GM12892 (cell line): ENCODE measurements at regions not wholly inside any gene's neighbourhood (a gene's known extent, or its start where the extent isn't known, plus 50 kb on each side); places are given as distances from the start of the nearest gene placed in this dataset.

Experiments
- POLR2A ChIP-seq: IDR thresholded peaks from 2 replicates; pipeline ENCODE4 v1.6.1; 2011; ENCODE audit warnings: low read depth, low read length, control low read depth
- POLR2AphosphoS5 ChIP-seq: IDR thresholded peaks from 2 replicates; pipeline ENCODE4 v1.6.1; 2011; ENCODE audit warnings: low read depth, low read length, control low read depth
- TAF1 ChIP-seq: IDR thresholded peaks from 2 replicates; pipeline ENCODE4 v1.6.1; 2011; ENCODE audit warnings: low read depth, mild to moderate bottlenecking, control low read depth, low read length, borderline replicate concordance

DNA sequence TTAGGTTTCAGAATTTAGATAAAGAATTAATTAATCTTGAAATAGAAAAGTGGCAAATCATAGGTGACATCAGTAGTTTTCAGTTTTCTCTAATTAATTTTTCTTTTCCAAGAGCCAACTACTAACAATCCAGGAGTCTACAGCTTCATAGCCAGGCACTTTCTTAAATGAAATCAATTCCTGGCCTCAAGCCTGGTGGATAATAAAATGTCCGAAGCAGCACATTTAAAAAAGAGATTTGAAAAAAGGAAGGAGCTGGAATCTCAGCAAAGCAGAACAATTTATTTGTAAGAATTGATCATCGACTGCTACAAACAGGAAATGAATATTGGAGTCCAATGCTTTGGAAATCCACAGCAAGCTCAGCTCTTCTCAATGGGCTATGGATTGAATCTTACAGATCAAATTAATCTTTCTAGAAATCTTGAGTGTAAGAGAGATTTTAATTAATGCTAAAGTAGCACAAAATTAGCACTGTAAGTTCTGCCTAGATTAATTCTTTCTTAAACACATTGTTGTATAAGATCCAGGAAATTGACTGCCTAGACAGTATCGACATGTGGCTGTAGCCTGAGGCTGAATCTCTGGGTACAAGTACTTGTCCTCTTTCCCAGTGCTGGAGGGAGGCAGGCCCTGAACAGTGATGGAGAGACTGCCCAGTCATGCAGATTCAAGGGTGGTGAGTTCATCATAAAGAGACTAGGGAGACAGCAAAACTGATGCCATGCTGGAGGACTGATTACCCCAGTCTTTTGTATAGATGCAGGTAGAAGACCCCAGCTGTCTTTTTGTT is 167.8 kb upstream of the POU2AF2 start:
- TF ChIP-seq TAF1 (no peak), POLR2A (no peak), POLR2AphosphoS5 (no peak)
